GM12878 (cell line): ENCODE measurements at regions not wholly inside any gene's neighbourhood (a gene's known extent, or its start where the extent isn't known, plus 50 kb on each side); places are given as distances from the start of the nearest gene placed in this dataset.

Experiments
- ATAC-seq: fragments of 200-7000 bp; cut with Tn5 transposase; 3 replicates; pipeline ENCODE4 v1.9.1; 2020; ENCODE audit warnings: mild to moderate bottlenecking, moderate library complexity
- BruUV-seq: library from RNA; stranded (reverse); fragments of 400-500 nt; replicated peaks from 2 replicates; lab custom pipeline; 2021; lab: Mats Ljungman, UMichigan
- CTCF ChIA-PET: fragments of 300-600 bp; sonication (Branson Sonifier 250); formaldehyde crosslinking; extraction: SDS; loops from one replicate; lab custom pipeline; 2021; ENCODE audit warnings: inconsistent platforms; lab: Yijun Ruan, JAX
- POLR2A ChIA-PET: fragments of 350-600 bp; formaldehyde crosslinking; extraction: SDS; loops from one replicate; lab custom pipeline; 2021; ENCODE audit warnings: inconsistent platforms; lab: Charles Lee
- RAD21 ChIA-PET: fragments of 300-600 bp; sonication (Branson Sonifier 250); formaldehyde crosslinking; loops from one replicate; lab custom pipeline; 2023; ENCODE audit warnings: antibody characterized with exemption; ENCODE audit not compliant: unreplicated experiment; lab: Charles Lee
- SMC1A ChIA-PET: fragments of 300-600 bp; sonication (Branson Sonifier 250); formaldehyde crosslinking; loops from one replicate; lab custom pipeline; 2023; ENCODE audit not compliant: unreplicated experiment, uncharacterized antibody; lab: Charles Lee
- DNase-seq: peaks from one replicate; pipeline ENCODE4 v3.0.0-alpha.2; 2011; ENCODE audit warnings: low read depth, low spot score
- FAIRE-seq: peaks from 3 replicates; lab custom pipeline; 2011; peaks lifted over from hg19 to GRCh38; lab: Jason Lieb, UNC
- H2AFZ ChIP-seq: 2 replicates; pipeline ENCODE4 v1.6.0; 2011; ENCODE audit warnings: low read depth, low read length, control low read depth; ENCODE audit not compliant: control insufficient read depth
- H3K27ac ChIP-seq: 2 replicates; pipeline ENCODE4 v1.5.1; 2011; ENCODE audit warnings: control low read depth; ENCODE audit not compliant: control insufficient read depth, insufficient read depth
- H3K27me3 ChIP-seq, 2 experiments: replicated peaks in 1 of 2; 2 replicates each; pipeline versions ENCODE4 v1.6.0 to v1.6.1; 2011; ENCODE audit warnings: low read length in 1 of 2; ENCODE audit not compliant: control insufficient read depth in 2 of 2, insufficient read depth in 2 of 2
- H3K36me3 ChIP-seq, 2 experiments: 2 replicates each; pipeline ENCODE4 v1.5.1; 2011; ENCODE audit warnings: low read length in 1 of 2; ENCODE audit not compliant: control insufficient read depth in 2 of 2, insufficient read depth in 2 of 2
- H3K4me1 ChIP-seq: 2 replicates; pipeline ENCODE4 v1.6.1; 2011; ENCODE audit warnings: mild to moderate bottlenecking, low read length, moderate library complexity, mixed read lengths; ENCODE audit not compliant: control insufficient read depth, insufficient read depth
- H3K4me2 ChIP-seq: 2 replicates; pipeline ENCODE4 v1.6.0; 2011; ENCODE audit warnings: control low read depth; ENCODE audit not compliant: control insufficient read depth, insufficient read depth
- H3K4me3 ChIP-seq: fragments of 200-600 bp; sonication (generic); 2 replicates; pipeline ENCODE4 v1.5.1; 2016
- H3K79me2 ChIP-seq: 2 replicates; pipeline ENCODE4 v1.6.0; 2011; ENCODE audit warnings: low read length; ENCODE audit not compliant: control insufficient read depth, insufficient read depth
- H3K9ac ChIP-seq: 2 replicates; pipeline ENCODE4 v1.8.0; 2011; ENCODE audit warnings: low read length, control low read depth, mixed read lengths; ENCODE audit not compliant: control insufficient read depth, insufficient read depth
- H3K9me3 ChIP-seq: replicated peaks from 3 replicates; pipeline ENCODE4 v1.5.1; 2011; ENCODE audit warnings: mild to moderate bottlenecking, low read length; ENCODE audit not compliant: control insufficient read depth, insufficient read depth
- H4K20me1 ChIP-seq: 2 replicates; pipeline ENCODE4 v1.6.0; 2011; ENCODE audit not compliant: control insufficient read depth, insufficient read depth
- FOXM1 ChIP-seq: IDR thresholded peaks from 2 replicates; pipeline ENCODE4 v1.6.1; 2012; ENCODE audit warnings: low read depth, mild to moderate bottlenecking, inconsistent platforms, low read length, moderate library complexity
- GATAD2B ChIP-seq: fragments of 450-650 bp; conservative IDR thresholded peaks from 2 replicates; pipeline ENCODE4 v1.6.1; 2017; ENCODE audit warnings: low read depth, mild to moderate bottlenecking, moderate library complexity
- JUND ChIP-seq: IDR thresholded peaks from 2 replicates; pipeline ENCODE4 v1.6.1; 2012; ENCODE audit warnings: low read depth, mild to moderate bottlenecking, low read length, improper control_type of control experiment, moderate library complexity
- MTA2 ChIP-seq: fragments of 450-650 bp; IDR thresholded peaks from 2 replicates; pipeline ENCODE4 v1.6.1; 2016; ENCODE audit warnings: low read depth, mild to moderate bottlenecking, moderate library complexity
- MTA3 ChIP-seq: IDR thresholded peaks from 2 replicates; pipeline ENCODE4 v1.6.1; 2012; ENCODE audit warnings: low read length, inconsistent platforms, borderline replicate concordance
- MYB ChIP-seq: fragments of 150-350 bp; IDR thresholded peaks from 2 replicates; pipeline ENCODE4 v1.6.1; 2014; ENCODE audit warnings: mild to moderate bottlenecking, low read depth, low read length, borderline replicate concordance
- NR2C1 ChIP-seq: fragments of 450-650 bp; IDR thresholded peaks from 2 replicates; pipeline ENCODE4 v1.6.1; 2017; ENCODE audit warnings: antibody characterized with exemption, mild to moderate bottlenecking, moderate library complexity
- POLR2AphosphoS5 ChIP-seq: IDR thresholded peaks from 2 replicates; pipeline ENCODE4 v1.6.1; 2011; ENCODE audit warnings: mild to moderate bottlenecking, low read length, inconsistent platforms
- TARDBP ChIP-seq: IDR thresholded peaks from 2 replicates; pipeline ENCODE4 v1.6.1; 2016; ENCODE audit warnings: borderline replicate concordance
- TCF7 ChIP-seq: IDR thresholded peaks from 2 replicates; pipeline ENCODE4 v1.6.1; 2014; ENCODE audit warnings: antibody characterized with exemption, borderline replicate concordance
- ZNF24 ChIP-seq: fragments of 450-650 bp; IDR thresholded peaks from 2 replicates; pipeline ENCODE4 v1.6.1; 2017; ENCODE audit warnings: antibody characterized with exemption, mild to moderate bottlenecking
- WGBS: methylation state at CpG from one replicate; pipeline ENCODE4 v1.1.6; 2016; ENCODE audit warnings: low lambda C conversion rate; ENCODE audit not compliant: insufficient replicate concordance, insufficient coverage; ENCODE audit errors: missing lambda C conversion rate; 5-methylcytosine and 5-hydroxymethylcytosine counted together
- in situ Hi-C: fragments of 300-500 bp; cut with MboI; formaldehyde crosslinking; loops from 9 replicates; pipeline ENCODE4 v1.14.3; 2018; ENCODE audit warnings: mixed read lengths
- intact Hi-C: fragments of 100-400 bp; cut with micrococcal nuclease; formaldehyde crosslinking; loops from one replicate; pipeline ENCODE4 v1.14.2; 2022; ENCODE audit not compliant: unreplicated experiment
- TF ChIP-seq, protein P1 (sequence below): fragments of 450-650 bp; IDR thresholded peaks from 2 replicates; pipeline ENCODE4 v1.6.1; 2016; ENCODE audit warnings: mild to moderate bottlenecking, moderate library complexity, borderline replicate concordance
- TF ChIP-seq, protein P2 (sequence below): fragments of 450-650 bp; IDR thresholded peaks from 2 replicates; pipeline ENCODE4 v1.6.1; 2016; ENCODE audit warnings: mild to moderate bottlenecking

DNA sequence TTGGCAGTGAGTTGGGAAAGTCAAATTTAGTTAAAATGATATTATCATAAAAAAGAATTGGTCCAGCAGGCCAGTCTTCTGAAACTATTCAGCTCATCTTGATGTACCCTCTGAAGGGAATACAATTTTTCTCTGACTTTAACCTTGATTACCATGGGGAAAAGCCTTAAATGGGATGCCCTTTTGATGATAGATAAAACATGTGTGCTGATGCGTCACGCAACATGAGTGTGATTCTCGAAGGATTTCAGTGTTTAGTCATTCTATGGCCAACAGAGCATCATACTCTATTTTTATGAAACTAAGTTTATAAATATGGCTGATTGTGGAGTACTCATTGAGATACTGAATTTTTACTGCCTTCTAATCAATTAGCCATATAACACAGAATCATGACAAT lies 171.5 kb downstream of the ZNF281 start:
- ChIA-PET CTCF (interaction anchor here (0.6 to 1.0 kb wide), 2 partner anchors 35 to 56 kb away, joined by 3 read pairs; no protein-coding TSS in a partner anchor), RAD21 (no interaction called here), SMC1A (no interaction called here), POLR2A (no interaction called here)
- H3K9me3 ChIP-seq = no peaks in the 10 kb centered on the region
- WGBS = 54% methylated on average over 3 of the region's 3 CpGs
- H3K9ac ChIP-seq = no peak overlapping the region
- H3K4me3 ChIP-seq = no peak overlapping the region
- no TSS peak for BruUV-seq
- FAIRE-seq (no peak), DNase-seq (no peak), ATAC-seq (no peak)
- intact Hi-C loops (no loop called here), in situ Hi-C loops (no loop called here)
- peaks cover 0 to 3% of the 10 kb centered on the region in 2 experiments for H3K27me3 ChIP-seq
- TF ChIP-seq NR2C1 (no peak), FOXM1 (no peak), MTA2 (no peak), JUND (no peak), TARDBP (no peak), MTA3 (no peak), ZNF24 (no peak), TCF7 (no peak), POLR2AphosphoS5 (no peak), MYB (no peak), GATAD2B (no peak)
- TF ChIP-seq, protein P1, sequence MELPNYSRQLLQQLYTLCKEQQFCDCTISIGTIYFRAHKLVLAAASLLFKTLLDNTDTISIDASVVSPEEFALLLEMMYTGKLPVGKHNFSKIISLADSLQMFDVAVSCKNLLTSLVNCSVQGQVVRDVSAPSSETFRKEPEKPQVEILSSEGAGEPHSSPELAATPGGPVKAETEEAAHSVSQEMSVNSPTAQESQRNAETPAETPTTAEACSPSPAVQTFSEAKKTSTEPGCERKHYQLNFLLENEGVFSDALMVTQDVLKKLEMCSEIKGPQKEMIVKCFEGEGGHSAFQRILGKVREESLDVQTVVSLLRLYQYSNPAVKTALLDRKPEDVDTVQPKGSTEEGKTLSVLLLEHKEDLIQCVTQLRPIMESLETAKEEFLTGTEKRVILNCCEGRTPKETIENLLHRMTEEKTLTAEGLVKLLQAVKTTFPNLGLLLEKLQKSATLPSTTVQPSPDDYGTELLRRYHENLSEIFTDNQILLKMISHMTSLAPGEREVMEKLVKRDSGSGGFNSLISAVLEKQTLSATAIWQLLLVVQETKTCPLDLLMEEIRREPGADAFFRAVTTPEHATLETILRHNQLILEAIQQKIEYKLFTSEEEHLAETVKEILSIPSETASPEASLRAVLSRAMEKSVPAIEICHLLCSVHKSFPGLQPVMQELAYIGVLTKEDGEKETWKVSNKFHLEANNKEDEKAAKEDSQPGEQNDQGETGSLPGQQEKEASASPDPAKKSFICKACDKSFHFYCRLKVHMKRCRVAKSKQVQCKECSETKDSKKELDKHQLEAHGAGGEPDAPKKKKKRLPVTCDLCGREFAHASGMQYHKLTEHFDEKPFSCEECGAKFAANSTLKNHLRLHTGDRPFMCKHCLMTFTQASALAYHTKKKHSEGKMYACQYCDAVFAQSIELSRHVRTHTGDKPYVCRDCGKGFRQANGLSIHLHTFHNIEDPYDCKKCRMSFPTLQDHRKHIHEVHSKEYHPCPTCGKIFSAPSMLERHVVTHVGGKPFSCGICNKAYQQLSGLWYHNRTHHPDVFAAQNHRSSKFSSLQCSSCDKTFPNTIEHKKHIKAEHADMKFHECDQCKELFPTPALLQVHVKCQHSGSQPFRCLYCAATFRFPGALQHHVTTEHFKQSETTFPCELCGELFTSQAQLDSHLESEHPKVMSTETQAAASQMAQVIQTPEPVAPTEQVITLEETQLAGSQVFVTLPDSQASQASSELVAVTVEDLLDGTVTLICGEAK = no peak
- TF ChIP-seq, protein P2, sequence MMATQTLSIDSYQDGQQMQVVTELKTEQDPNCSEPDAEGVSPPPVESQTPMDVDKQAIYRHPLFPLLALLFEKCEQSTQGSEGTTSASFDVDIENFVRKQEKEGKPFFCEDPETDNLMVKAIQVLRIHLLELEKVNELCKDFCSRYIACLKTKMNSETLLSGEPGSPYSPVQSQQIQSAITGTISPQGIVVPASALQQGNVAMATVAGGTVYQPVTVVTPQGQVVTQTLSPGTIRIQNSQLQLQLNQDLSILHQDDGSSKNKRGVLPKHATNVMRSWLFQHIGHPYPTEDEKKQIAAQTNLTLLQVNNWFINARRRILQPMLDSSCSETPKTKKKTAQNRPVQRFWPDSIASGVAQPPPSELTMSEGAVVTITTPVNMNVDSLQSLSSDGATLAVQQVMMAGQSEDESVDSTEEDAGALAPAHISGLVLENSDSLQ = no peak
- H3K27ac ChIP-seq = no peak overlapping the region
- no peaks in the 10 kb centered on the region for H3K79me2 ChIP-seq
- H3K36me3 ChIP-seq = no peaks in the 10 kb centered on the region
- H3K4me1 ChIP-seq = no peaks in the 10 kb centered on the region
- no peak overlapping the region for H2AFZ ChIP-seq
- H4K20me1 ChIP-seq = no peaks in the 10 kb centered on the region
- no peak overlapping the region for H3K4me2 ChIP-seq
